Peyer's patch (tissue), 4 donors: ENCODE measurements at regions not wholly inside any gene's neighbourhood (a gene's known extent, or its start where the extent isn't known, plus 50 kb on each side); places are given as distances from the start of the nearest gene placed in this dataset.

Experiments
- DNase-seq, 3 donors: peaks; one replicate each; pipeline ENCODE4 v3.0.0-alpha.2; 2017 to 2019
- H3K27ac ChIP-seq, 4 donors: fragments of 200-600 bp; sonication (generic); one replicate each; pipeline ENCODE4 v1.5.1; 2016 to 2019
- H3K27me3 ChIP-seq, 2 donors: fragments of 200-600 bp; sonication (generic); one replicate each; pipeline ENCODE4 v1.5.1; 2019
- H3K36me3 ChIP-seq, 3 donors: fragments of 200-600 bp; sonication (generic); one replicate each; pipeline ENCODE4 v1.5.1; 2016 to 2019
- H3K4me1 ChIP-seq, 4 donors: fragments of 200-600 bp; sonication (generic); one replicate each; pipeline ENCODE4 v1.5.1; 2016 to 2019
- H3K4me3 ChIP-seq, 4 donors: fragments of 200-600 bp; sonication (generic); 1 replicate in 3 of 4; 2 replicates in 1 of 4; pipeline ENCODE4 v1.5.1; 2016 to 2019; ENCODE audit warnings: mild to moderate bottlenecking in 1 of 4
- H3K9me3 ChIP-seq, 4 donors: fragments of 200-600 bp; sonication (generic); one replicate each; pipeline ENCODE4 v1.5.1; 2016 to 2019; ENCODE audit warnings: mild to moderate bottlenecking in 1 of 4
- POLR2A ChIP-seq, 2 donors: fragments of 450-650 bp; IDR thresholded peaks; one replicate each; pipeline ENCODE4 v1.5.1; 2017; ENCODE audit warnings: antibody characterized with exemption in 2 of 2, mild to moderate bottlenecking in 2 of 2, moderate library complexity in 2 of 2
- TF ChIP-seq, protein P1 (sequence below), 6 experiments: fragments of 450-650 bp in 4 of 6; fragments of 200-600 bp in 2 of 6; sonication (generic) in 1 of 6; IDR thresholded peaks; one replicate each; pipeline ENCODE4 v1.5.1; 2017 to 2019; ENCODE audit warnings: antibody characterized with exemption in 6 of 6, mild to moderate bottlenecking in 3 of 6, moderate library complexity in 1 of 6

- TF ChIP-seq POLR2A (IDR thresholded peaks at IDR 0.05): no peak
- TF ChIP-seq, protein P1, sequence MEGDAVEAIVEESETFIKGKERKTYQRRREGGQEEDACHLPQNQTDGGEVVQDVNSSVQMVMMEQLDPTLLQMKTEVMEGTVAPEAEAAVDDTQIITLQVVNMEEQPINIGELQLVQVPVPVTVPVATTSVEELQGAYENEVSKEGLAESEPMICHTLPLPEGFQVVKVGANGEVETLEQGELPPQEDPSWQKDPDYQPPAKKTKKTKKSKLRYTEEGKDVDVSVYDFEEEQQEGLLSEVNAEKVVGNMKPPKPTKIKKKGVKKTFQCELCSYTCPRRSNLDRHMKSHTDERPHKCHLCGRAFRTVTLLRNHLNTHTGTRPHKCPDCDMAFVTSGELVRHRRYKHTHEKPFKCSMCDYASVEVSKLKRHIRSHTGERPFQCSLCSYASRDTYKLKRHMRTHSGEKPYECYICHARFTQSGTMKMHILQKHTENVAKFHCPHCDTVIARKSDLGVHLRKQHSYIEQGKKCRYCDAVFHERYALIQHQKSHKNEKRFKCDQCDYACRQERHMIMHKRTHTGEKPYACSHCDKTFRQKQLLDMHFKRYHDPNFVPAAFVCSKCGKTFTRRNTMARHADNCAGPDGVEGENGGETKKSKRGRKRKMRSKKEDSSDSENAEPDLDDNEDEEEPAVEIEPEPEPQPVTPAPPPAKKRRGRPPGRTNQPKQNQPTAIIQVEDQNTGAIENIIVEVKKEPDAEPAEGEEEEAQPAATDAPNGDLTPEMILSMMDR (IDR thresholded peaks at IDR 0.05): no peak
- no peak overlapping the region for H3K27ac ChIP-seq
- no peak overlapping the region for H3K4me3 ChIP-seq
Measured at GRCh38 chr10:3362394-3362793, 189.8 kb upstream of the PITRM1 start.

GRCh38 chr10:3361640-3362039 lies 189.1 kb upstream of the PITRM1 start:
- no peaks in the 10 kb centered on the region for H3K27me3 ChIP-seq
- TF ChIP-seq, protein P1 (IDR thresholded peaks at IDR 0.05): no peak
- H3K9me3 ChIP-seq: no peaks in the 10 kb centered on the region
- no peak overlapping the region for H3K27ac ChIP-seq
- no peaks in the 10 kb centered on the region for H3K36me3 ChIP-seq
- no peak overlapping the region for H3K4me3 ChIP-seq
- no peak for DNase-seq
- no peaks in the 10 kb centered on the region for H3K4me1 ChIP-seq

More at GRCh38 chr10:3362394-3362793, 189.8 kb upstream of the PITRM1 start:
- DNase-seq: no peak
- Histone ChIP-seq H3K36me3 (no peaks in the 10 kb centered on the region), H3K27me3 (no peaks in the 10 kb centered on the region), H3K4me1 (no peaks in the 10 kb centered on the region), H3K9me3 (no peaks in the 10 kb centered on the region)

DNA sequence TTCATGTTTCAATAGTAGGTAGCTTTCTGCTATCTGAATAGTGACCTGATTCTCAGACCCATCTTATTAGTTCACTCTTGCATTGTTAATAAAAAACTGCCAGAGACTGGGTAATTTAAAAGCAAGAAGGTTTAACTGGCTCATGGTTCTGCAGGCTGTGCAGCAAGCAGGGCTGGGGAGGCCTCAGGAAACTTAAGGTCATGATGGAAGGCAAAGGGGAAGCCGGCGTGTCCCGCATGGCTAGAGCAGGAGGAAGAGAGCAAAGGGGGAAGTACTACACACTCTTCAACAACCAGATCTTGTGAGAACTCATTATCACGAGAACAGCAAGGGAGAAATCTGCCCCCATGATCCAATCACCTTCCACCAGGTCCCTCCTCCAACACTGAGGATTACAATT lies 185.2 kb upstream of the PITRM1 start:
- Histone ChIP-seq H3K4me3 (no peak overlapping the region), H3K9me3 (no peaks in the 10 kb centered on the region), H3K4me1 (no peaks in the 10 kb centered on the region), H3K36me3 (no peaks in the 10 kb centered on the region), H3K27ac (no peak overlapping the region), H3K27me3 (no peaks in the 10 kb centered on the region)
- DNase-seq: no peak
- TF ChIP-seq, protein P1 (IDR thresholded peaks at IDR 0.05): no peak
- no peak for TF ChIP-seq POLR2A (IDR thresholded peaks at IDR 0.05)

GRCh38 chr10:3355536-3355935 lies 183.0 kb upstream of the PITRM1 start:
- Histone ChIP-seq H3K4me3 (no peak overlapping the region), H3K27ac (no peak overlapping the region), H3K36me3 (no peaks in the 10 kb centered on the region), H3K27me3 (no peaks in the 10 kb centered on the region), H3K9me3 (no peaks in the 10 kb centered on the region), H3K4me1 (no peaks in the 10 kb centered on the region)
- no peak for DNase-seq
- no peak for TF ChIP-seq POLR2A (IDR thresholded peaks at IDR 0.05)
- TF ChIP-seq, protein P1 (IDR thresholded peaks at IDR 0.05): no peak

- H3K27me3 ChIP-seq: no peaks in the 10 kb centered on the region
- DNase-seq: no peak
- no peak overlapping the region for H3K4me3 ChIP-seq
- no peaks in the 10 kb centered on the region for H3K4me1 ChIP-seq
- H3K9me3 ChIP-seq: no peaks in the 10 kb centered on the region
- H3K36me3 ChIP-seq: no peaks in the 10 kb centered on the region
- TF ChIP-seq, protein P1 (IDR thresholded peaks at IDR 0.05): no peak
- no peak for TF ChIP-seq POLR2A (IDR thresholded peaks at IDR 0.05)
- H3K27ac ChIP-seq: no peak overlapping the region
Measured at GRCh38 chr10:3354174-3354900, 181.8 kb upstream of the PITRM1 start.
